ENCODE measurements at regions not wholly inside any gene's neighbourhood (a gene's known extent, or its start where the extent isn't known, plus 50 kb on each side); places are given as distances from the start of the nearest gene placed in this dataset.

GRCh38 chr9:107606149-107606790, 116.7 kb upstream of the KLF4 start:
- TF ChIP-seq EZH2 (IDR thresholded peaks at IDR 0.05; ENCODE audit: low read depth, unreplicated experiment) = no peak
- no peak for TF ChIP-seq CTCF (conservative IDR thresholded peaks at IDR 0.05; ENCODE audit: low read depth in 2 of 2)
- no peak for TF ChIP-seq STAT1 (IDR thresholded peaks at IDR 0.05; ENCODE audit: unreplicated experiment)
- TF ChIP-seq ZNF114 (CRISPR knock-in tag; IDR thresholded peaks at IDR 0.05) = no peak
- TF ChIP-seq REST (IDR thresholded peaks at IDR 0.05; ENCODE audit: unreplicated experiment) = no peak
- no peak for TF ChIP-seq POLR2AphosphoS5 (IDR thresholded peaks at IDR 0.05; ENCODE audit: low read depth)
- TF ChIP-seq ZNF331 (CRISPR knock-in tag; IDR thresholded peaks at IDR 0.05; ENCODE audit: low read depth) = no peak
- TF ChIP-seq EZH2phosphoT487 (IDR thresholded peaks at IDR 0.05; ENCODE audit: unreplicated experiment) = no peak
- TF ChIP-seq CREB1 (CRISPR knock-in tag; IDR thresholded peaks at IDR 0.05; ENCODE audit: low read depth) = no peak
- no peak for TF ChIP-seq JUNB (IDR thresholded peaks at IDR 0.05; ENCODE audit: unreplicated experiment)
- TF ChIP-seq NANOG (IDR thresholded peaks at IDR 0.05; ENCODE audit: borderline replicate concordance) = no peak
- no peak for TF ChIP-seq ETS1 (IDR thresholded peaks at IDR 0.05)
- no peak for TF ChIP-seq ZNF462 (CRISPR knock-in tag; IDR thresholded peaks at IDR 0.05)

Data from GM23338 (cell line).